GM06990 (cell line): ENCODE measurements at regions not wholly inside any gene's neighbourhood (a gene's known extent, or its start where the extent isn't known, plus 50 kb on each side); places are given as distances from the start of the nearest gene placed in this dataset.

Experiments
- DNase-seq: peaks from one replicate; pipeline ENCODE4 v3.0.0-alpha.2; 2011; ENCODE audit not compliant: insufficient read length; ENCODE audit errors: extremely low read depth
- H3K27me3 ChIP-seq: replicated peaks from 2 replicates; pipeline ENCODE4 v1.6.0; 2011; ENCODE audit warnings: low read length; ENCODE audit not compliant: control insufficient read depth, insufficient read depth
- H3K36me3 ChIP-seq: 2 replicates; pipeline ENCODE4 v1.5.1; 2011; ENCODE audit warnings: low read length; ENCODE audit not compliant: control insufficient read depth, insufficient read depth
- H3K4me3 ChIP-seq: replicated peaks from 2 replicates; pipeline ENCODE4 v1.5.1; 2011; ENCODE audit warnings: low read depth, mild to moderate bottlenecking, control low read depth, low read length
- TF ChIP-seq, protein P1 (sequence below): IDR thresholded peaks from 2 replicates; pipeline ENCODE4 v1.5.1; 2011; ENCODE audit warnings: low read length, control low read depth, mild to moderate bottlenecking, inconsistent platforms; ENCODE audit not compliant: insufficient read depth, poor library complexity, severe bottlenecking

GRCh38 chr17:14014657-14015056 lies 54.6 kb upstream of the COX10 start:
- no peak overlapping the region for H3K4me3 ChIP-seq
- no peak for DNase-seq
- TF ChIP-seq, protein P1, sequence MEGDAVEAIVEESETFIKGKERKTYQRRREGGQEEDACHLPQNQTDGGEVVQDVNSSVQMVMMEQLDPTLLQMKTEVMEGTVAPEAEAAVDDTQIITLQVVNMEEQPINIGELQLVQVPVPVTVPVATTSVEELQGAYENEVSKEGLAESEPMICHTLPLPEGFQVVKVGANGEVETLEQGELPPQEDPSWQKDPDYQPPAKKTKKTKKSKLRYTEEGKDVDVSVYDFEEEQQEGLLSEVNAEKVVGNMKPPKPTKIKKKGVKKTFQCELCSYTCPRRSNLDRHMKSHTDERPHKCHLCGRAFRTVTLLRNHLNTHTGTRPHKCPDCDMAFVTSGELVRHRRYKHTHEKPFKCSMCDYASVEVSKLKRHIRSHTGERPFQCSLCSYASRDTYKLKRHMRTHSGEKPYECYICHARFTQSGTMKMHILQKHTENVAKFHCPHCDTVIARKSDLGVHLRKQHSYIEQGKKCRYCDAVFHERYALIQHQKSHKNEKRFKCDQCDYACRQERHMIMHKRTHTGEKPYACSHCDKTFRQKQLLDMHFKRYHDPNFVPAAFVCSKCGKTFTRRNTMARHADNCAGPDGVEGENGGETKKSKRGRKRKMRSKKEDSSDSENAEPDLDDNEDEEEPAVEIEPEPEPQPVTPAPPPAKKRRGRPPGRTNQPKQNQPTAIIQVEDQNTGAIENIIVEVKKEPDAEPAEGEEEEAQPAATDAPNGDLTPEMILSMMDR = no peak
- H3K27me3 ChIP-seq = no peaks in the 10 kb centered on the region
- H3K36me3 ChIP-seq = no peaks in the 10 kb centered on the region

- no peaks in the 10 kb centered on the region for H3K27me3 ChIP-seq
- TF ChIP-seq, protein P1 = no peak
- no peak for DNase-seq
- no peaks in the 10 kb centered on the region for H3K36me3 ChIP-seq
- H3K4me3 ChIP-seq = no peak overlapping the region
These were observed 54.0 kb upstream of the COX10 start for GRCh38 chr17:14015271-14015670.

GRCh38 chr17:14016858-14017257 lies 52.4 kb upstream of the COX10 start:
- Histone ChIP-seq H3K36me3 (no peaks in the 10 kb centered on the region), H3K4me3 (no peak overlapping the region), H3K27me3 (no peaks in the 10 kb centered on the region)
- TF ChIP-seq, protein P1 = no peak
- DNase-seq = no peak

DNA sequence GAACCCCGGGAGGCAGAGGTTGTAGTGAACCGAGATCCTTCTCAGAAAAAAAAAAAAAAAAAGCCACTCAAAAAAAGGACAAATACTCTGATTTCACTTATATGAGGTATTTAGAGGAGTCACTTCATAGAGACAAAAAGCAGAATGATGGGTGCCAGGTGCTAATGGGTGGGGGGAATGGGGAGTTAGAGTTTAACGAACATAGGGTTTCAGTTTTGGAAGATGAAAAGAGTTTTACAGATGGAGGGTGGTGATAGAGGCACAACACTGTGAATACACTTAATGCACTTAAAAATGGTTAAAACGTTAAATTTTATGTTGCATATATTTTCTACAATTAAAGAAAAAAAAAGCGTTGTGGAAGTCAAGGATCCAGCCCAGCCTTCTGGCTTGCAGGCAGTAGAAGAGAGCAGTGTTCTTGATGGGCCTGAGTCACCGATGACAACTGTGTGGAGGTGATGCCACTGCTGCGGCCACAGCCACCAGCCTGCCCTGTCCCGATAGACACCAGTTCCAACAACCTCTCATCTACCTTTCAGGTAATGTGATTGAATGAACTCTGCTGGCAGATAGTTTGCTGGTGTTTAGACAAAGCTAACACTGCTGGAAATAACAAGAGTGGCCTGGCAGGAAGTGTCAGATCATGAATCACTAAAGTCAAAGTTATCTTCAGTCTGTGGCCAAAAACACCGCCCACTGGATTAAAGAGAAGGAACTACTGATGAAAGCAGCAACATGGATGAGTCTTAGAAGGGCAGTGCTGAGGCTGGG lies 49.9 kb upstream of the COX10 start:
- H3K4me3 ChIP-seq = no peak overlapping the region
- no peaks in the 10 kb centered on the region for H3K27me3 ChIP-seq
- TF ChIP-seq, protein P1 = no peak
- no peak for DNase-seq
- no peaks in the 10 kb centered on the region for H3K36me3 ChIP-seq
